ENCODE measurements at regions not wholly inside any gene's neighbourhood (a gene's known extent, or its start where the extent isn't known, plus 50 kb on each side); places are given as distances from the start of the nearest gene placed in this dataset.

DNA sequence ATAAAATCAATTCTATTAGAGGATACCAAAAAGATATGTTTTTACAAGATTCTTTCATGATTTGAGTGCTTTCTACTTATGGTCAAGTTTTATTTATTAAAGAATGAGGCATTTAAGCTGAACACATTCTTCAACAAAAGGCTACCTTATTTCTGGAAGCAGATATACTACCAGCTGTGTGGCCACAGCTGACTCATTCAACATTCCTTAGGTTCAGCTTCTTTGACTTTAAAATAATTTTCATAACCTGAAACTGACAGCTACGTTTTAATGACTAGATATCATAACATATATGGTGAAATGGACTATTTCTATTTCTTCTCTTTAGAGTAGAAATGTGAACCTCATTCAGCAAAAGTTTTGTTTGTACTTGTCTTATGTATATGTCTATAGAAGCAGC lies 414.2 kb upstream of the SEMA3C start:
- TF ChIP-seq TCF7L2 (IDR thresholded peaks at IDR 0.05; ENCODE audit: borderline replicate concordance, low read depth, low read length) (no peak), ZNF366 (tag by site-specific recombination; conservative IDR thresholded peaks at IDR 0.05) (no peak)
- TF ChIP-seq, protein P1, sequence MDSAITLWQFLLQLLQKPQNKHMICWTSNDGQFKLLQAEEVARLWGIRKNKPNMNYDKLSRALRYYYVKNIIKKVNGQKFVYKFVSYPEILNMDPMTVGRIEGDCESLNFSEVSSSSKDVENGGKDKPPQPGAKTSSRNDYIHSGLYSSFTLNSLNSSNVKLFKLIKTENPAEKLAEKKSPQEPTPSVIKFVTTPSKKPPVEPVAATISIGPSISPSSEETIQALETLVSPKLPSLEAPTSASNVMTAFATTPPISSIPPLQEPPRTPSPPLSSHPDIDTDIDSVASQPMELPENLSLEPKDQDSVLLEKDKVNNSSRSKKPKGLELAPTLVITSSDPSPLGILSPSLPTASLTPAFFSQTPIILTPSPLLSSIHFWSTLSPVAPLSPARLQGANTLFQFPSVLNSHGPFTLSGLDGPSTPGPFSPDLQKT (IDR thresholded peaks at IDR 0.05; ENCODE audit: borderline replicate concordance, low read depth, low read length) = no peak
- TF ChIP-seq, protein P2, sequence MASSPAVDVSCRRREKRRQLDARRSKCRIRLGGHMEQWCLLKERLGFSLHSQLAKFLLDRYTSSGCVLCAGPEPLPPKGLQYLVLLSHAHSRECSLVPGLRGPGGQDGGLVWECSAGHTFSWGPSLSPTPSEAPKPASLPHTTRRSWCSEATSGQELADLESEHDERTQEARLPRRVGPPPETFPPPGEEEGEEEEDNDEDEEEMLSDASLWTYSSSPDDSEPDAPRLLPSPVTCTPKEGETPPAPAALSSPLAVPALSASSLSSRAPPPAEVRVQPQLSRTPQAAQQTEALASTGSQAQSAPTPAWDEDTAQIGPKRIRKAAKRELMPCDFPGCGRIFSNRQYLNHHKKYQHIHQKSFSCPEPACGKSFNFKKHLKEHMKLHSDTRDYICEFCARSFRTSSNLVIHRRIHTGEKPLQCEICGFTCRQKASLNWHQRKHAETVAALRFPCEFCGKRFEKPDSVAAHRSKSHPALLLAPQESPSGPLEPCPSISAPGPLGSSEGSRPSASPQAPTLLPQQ (tag by site-specific recombination; IDR thresholded peaks at IDR 0.05) = no peak
- TF ChIP-seq, protein P3, sequence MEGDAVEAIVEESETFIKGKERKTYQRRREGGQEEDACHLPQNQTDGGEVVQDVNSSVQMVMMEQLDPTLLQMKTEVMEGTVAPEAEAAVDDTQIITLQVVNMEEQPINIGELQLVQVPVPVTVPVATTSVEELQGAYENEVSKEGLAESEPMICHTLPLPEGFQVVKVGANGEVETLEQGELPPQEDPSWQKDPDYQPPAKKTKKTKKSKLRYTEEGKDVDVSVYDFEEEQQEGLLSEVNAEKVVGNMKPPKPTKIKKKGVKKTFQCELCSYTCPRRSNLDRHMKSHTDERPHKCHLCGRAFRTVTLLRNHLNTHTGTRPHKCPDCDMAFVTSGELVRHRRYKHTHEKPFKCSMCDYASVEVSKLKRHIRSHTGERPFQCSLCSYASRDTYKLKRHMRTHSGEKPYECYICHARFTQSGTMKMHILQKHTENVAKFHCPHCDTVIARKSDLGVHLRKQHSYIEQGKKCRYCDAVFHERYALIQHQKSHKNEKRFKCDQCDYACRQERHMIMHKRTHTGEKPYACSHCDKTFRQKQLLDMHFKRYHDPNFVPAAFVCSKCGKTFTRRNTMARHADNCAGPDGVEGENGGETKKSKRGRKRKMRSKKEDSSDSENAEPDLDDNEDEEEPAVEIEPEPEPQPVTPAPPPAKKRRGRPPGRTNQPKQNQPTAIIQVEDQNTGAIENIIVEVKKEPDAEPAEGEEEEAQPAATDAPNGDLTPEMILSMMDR (tag by site-specific recombination; IDR thresholded peaks at IDR 0.05) = no peak
